ENCODE measurements at regions not wholly inside any gene's neighbourhood (a gene's known extent, or its start where the extent isn't known, plus 50 kb on each side); places are given as distances from the start of the nearest gene placed in this dataset.

DNA sequence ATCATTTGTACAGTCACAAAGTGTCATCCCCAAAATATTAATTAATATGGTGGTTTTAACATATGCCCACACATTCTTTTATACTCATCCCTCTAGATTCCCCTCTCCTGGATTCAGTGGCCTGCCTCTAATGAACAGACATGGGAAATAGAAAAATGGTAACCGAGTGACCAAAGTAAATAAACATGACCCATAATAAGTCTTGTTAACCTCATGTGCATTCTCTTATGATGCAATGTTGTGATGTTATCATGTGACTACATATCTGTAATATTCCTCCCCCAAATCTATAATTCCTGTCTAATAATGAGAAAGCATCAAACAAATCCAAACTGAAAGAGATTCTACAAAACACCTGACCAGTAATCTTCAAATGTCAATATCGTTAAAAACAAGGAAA, 164.5 kb upstream of the PRSS1 start (continued):
- TF ChIP-seq CBX3 (IDR thresholded peaks at IDR 0.05; ENCODE audit: low read depth): no peak
- TF ChIP-seq POLR2A (IDR thresholded peaks at IDR 0.05; ENCODE audit: borderline replicate concordance, extremely low read depth, insufficient read depth, insufficient read length): no peak
- TF ChIP-seq EGR1 (IDR thresholded peaks at IDR 0.05; ENCODE audit: low read depth): no peak
- no peak for TF ChIP-seq ZNF274 (IDR thresholded peaks at IDR 0.05; ENCODE audit: low read depth, low read length)
- TF ChIP-seq, protein P1, sequence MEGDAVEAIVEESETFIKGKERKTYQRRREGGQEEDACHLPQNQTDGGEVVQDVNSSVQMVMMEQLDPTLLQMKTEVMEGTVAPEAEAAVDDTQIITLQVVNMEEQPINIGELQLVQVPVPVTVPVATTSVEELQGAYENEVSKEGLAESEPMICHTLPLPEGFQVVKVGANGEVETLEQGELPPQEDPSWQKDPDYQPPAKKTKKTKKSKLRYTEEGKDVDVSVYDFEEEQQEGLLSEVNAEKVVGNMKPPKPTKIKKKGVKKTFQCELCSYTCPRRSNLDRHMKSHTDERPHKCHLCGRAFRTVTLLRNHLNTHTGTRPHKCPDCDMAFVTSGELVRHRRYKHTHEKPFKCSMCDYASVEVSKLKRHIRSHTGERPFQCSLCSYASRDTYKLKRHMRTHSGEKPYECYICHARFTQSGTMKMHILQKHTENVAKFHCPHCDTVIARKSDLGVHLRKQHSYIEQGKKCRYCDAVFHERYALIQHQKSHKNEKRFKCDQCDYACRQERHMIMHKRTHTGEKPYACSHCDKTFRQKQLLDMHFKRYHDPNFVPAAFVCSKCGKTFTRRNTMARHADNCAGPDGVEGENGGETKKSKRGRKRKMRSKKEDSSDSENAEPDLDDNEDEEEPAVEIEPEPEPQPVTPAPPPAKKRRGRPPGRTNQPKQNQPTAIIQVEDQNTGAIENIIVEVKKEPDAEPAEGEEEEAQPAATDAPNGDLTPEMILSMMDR (IDR thresholded peaks at IDR 0.05 in 2 of 3, conservative IDR thresholded peaks at IDR 0.05 in 1 of 3; ENCODE audit: borderline replicate concordance in 1 of 3, insufficient read depth in 1 of 3, low read depth in 2 of 3, low read length in 2 of 3): no peak

DNA sequence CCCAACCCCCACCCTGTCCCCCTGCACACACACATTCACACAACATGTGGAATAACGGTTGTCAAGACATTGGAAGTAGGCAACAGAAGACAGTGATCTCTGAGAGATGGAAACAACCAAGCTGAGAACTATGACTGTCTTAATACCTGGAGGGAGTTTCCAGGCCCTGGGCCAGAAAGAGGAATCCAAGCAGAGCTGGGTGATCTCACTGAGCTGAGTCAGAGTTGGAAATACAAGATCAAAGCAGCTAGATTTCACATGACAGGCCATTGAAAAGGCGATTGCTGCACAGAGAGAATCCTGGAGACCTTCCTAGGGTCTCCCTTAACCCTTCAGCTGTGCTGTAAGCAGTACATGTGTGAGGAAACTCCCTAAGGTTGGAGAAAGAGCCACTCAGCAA, 165.8 kb upstream of the PRSS1 start:
- ChIA-PET POLR2A (interaction anchor here (0.6 to 1.0 kb wide), 2 partner anchors 28 to 75 kb away, joined by 3 to 6 read pairs; no protein-coding TSS in a partner anchor), CTCF (interaction anchor here (0.7 to 4.1 kb wide), 12 partner anchors 20 to 260 kb away, joined by 3 to 56 read pairs (median 3); no protein-coding TSS in a partner anchor), RAD21 (ENCODE audit: low non-redundant PET in 1 of 2, low total read pairs in 2 of 2, uncharacterized antibody in 2 of 2, unreplicated experiment in 2 of 2) (interaction anchor here in 1 of 2 experiments (1.2 to 1.6 kb wide), 2 partner anchors 25 to 49 kb away, joined by 3 read pairs; no protein-coding TSS in a partner anchor)
- no peaks in the 10 kb centered on the region for H3K36me3 ChIP-seq (ENCODE audit: control insufficient read depth in 1 of 2, insufficient read depth in 2 of 2, low read length in 2 of 2)
- H3K79me2 ChIP-seq (ENCODE audit: insufficient read depth, low read length): no peaks in the 10 kb centered on the region
- DNase-seq (ENCODE audit: low read depth, low spot score) (peak; percentile 63), ATAC-seq (peak; percentile 61)
- no peak overlapping the region for H3K27ac ChIP-seq (ENCODE audit: low read depth, low read length)
- H3K4me1 ChIP-seq (ENCODE audit: control insufficient read depth in 1 of 2, insufficient read depth in 2 of 2, low read length in 2 of 2): peaks cover 0 to 33% of the 10 kb centered on the region in 2 experiments; a peak in 3 of 4 replicates
- intact Hi-C loops (cut with micrococcal nuclease): no loop called here
- no peak overlapping the region for H3K9ac ChIP-seq (ENCODE audit: low read length)
- no peaks in the 10 kb centered on the region for H4K20me1 ChIP-seq (ENCODE audit: insufficient read depth)
- H3K9me2 ChIP-seq (ENCODE audit: insufficient read depth): no peaks in the 10 kb centered on the region
- H3K9me3 ChIP-seq (ENCODE audit: control insufficient read depth in 1 of 2, insufficient read depth in 1 of 2, low read depth in 1 of 2, low read length in 2 of 2): no peaks in the 10 kb centered on the region
- H3K4me3 ChIP-seq (replicated peaks in 1 of 2; ENCODE audit: low read depth in 1 of 2, low read length in 2 of 2): no peak overlapping the region
- H3K27me3 ChIP-seq (ENCODE audit: insufficient read depth, low read length): no peaks in the 10 kb centered on the region
- H2AFZ ChIP-seq (ENCODE audit: low read depth, low read length, poor library complexity, severe bottlenecking): peak overlapping the region; percentile 96
- peak overlapping the region; percentile 59 for H3K4me2 ChIP-seq (ENCODE audit: low read length)
- BruUV-seq (replicated peaks): no TSS peak
- TF ChIP-seq, protein P2, sequence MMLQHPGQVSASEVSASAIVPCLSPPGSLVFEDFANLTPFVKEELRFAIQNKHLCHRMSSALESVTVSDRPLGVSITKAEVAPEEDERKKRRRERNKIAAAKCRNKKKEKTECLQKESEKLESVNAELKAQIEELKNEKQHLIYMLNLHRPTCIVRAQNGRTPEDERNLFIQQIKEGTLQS (IDR thresholded peaks at IDR 0.05): peak; percentile 72
- TF ChIP-seq TCF7L2 (IDR thresholded peaks at IDR 0.05; ENCODE audit: borderline replicate concordance, extremely low read depth, insufficient read depth, insufficient read length): peak; percentile 94
- peak; percentile 10; the same call in 1 of the 2 replicates for TF ChIP-seq RAD21 (IDR thresholded peaks at IDR 0.05; ENCODE audit: low read depth)
- TF ChIP-seq EZH2 (IDR thresholded peaks at IDR 0.05): no peak
- TF ChIP-seq ZFX (IDR thresholded peaks at IDR 0.05): no peak
- TF ChIP-seq, protein P3, sequence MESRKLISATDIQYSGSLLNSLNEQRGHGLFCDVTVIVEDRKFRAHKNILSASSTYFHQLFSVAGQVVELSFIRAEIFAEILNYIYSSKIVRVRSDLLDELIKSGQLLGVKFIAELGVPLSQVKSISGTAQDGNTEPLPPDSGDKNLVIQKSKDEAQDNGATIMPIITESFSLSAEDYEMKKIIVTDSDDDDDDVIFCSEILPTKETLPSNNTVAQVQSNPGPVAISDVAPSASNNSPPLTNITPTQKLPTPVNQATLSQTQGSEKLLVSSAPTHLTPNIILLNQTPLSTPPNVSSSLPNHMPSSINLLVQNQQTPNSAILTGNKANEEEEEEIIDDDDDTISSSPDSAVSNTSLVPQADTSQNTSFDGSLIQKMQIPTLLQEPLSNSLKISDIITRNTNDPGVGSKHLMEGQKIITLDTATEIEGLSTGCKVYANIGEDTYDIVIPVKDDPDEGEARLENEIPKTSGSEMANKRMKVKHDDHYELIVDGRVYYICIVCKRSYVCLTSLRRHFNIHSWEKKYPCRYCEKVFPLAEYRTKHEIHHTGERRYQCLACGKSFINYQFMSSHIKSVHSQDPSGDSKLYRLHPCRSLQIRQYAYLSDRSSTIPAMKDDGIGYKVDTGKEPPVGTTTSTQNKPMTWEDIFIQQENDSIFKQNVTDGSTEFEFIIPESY (IDR thresholded peaks at IDR 0.05; ENCODE audit: extremely low read depth, insufficient replicate concordance, low read length): no peak
- TF ChIP-seq CBX3 (IDR thresholded peaks at IDR 0.05; ENCODE audit: low read depth): peak; percentile 79; the same call in 1 of the 2 replicates
- TF ChIP-seq, protein P4, sequence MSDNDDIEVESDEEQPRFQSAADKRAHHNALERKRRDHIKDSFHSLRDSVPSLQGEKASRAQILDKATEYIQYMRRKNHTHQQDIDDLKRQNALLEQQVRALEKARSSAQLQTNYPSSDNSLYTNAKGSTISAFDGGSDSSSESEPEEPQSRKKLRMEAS (IDR thresholded peaks at IDR 0.05): peak; percentile 11; the same call in 1 of the 2 replicates
- peak; percentile 78 for TF ChIP-seq CEBPB (IDR thresholded peaks at IDR 0.05; ENCODE audit: low read depth)
- no peak for TF ChIP-seq POLR2A (IDR thresholded peaks at IDR 0.05; ENCODE audit: borderline replicate concordance, extremely low read depth, insufficient read depth, insufficient read length)
- no peak; the same call in 1 of the 2 replicates for TF ChIP-seq SIN3A (IDR thresholded peaks at IDR 0.05; ENCODE audit: low read depth)
- no peak for TF ChIP-seq ZNF274 (IDR thresholded peaks at IDR 0.05; ENCODE audit: low read depth, low read length)
- TF ChIP-seq, protein P1 (IDR thresholded peaks at IDR 0.05 in 2 of 3, conservative IDR thresholded peaks at IDR 0.05 in 1 of 3; ENCODE audit: borderline replicate concordance in 1 of 3, insufficient read depth in 1 of 3, low read depth in 2 of 3, low read length in 2 of 3): no peak
- TF ChIP-seq FOSL1 (IDR thresholded peaks at IDR 0.05; ENCODE audit: low read depth): peak; percentile 77
- peak; percentile 24; the same call in 1 of the 2 replicates for TF ChIP-seq SRF (IDR thresholded peaks at IDR 0.05; ENCODE audit: low read depth)
- TF ChIP-seq YY1 (IDR thresholded peaks at IDR 0.05; ENCODE audit: extremely low read depth, insufficient replicate concordance, low read depth, low read length): no peak

All from HCT116 (cell line).